GM12892 (cell line): ENCODE measurements at regions not wholly inside any gene's neighbourhood (a gene's known extent, or its start where the extent isn't known, plus 50 kb on each side); places are given as distances from the start of the nearest gene placed in this dataset.

Experiments used
- POLR2A ChIP-seq: IDR thresholded peaks from 2 replicates; pipeline ENCODE4 v1.6.1; 2011; ENCODE audit warnings: low read depth, low read length, control low read depth
- POLR2AphosphoS5 ChIP-seq: IDR thresholded peaks from 2 replicates; pipeline ENCODE4 v1.6.1; 2011; ENCODE audit warnings: low read depth, low read length, control low read depth

DNA sequence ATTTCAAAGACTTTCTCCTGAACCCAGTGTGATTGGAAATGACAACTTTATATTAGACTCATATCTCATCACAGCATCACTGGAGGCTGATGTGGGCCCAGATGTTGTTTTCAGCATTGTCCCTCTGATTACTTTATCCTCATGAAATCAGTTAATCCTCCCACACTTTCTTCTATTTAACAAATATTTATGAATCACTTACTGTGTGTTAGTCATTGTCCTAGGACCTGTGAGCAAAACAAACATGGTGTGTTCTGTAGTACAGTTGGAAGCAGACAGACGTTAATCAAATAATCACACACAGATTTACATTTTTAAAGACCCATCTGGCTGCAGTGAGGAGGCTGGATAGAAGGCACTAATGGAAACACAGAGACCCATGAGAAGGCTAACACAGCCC, 383.7 kb downstream of the PRDM2 start:
- TF ChIP-seq POLR2A (no peak), POLR2AphosphoS5 (no peak)
